Coronary artery (tissue), 2 donors: ENCODE measurements at regions not wholly inside any gene's neighbourhood (a gene's known extent, or its start where the extent isn't known, plus 50 kb on each side); places are given as distances from the start of the nearest gene placed in this dataset.

ENCODE experiments used
- DNase-seq: peaks from one replicate; pipeline ENCODE4 v3.0.0-alpha.2; 2017; ENCODE audit warnings: low spot score
- H3K27ac ChIP-seq, 2 donors: fragments of 200-600 bp; sonication (generic); one replicate each; pipeline ENCODE4 v1.5.1; 2016 to 2019
- H3K4me3 ChIP-seq: fragments of 200-600 bp; sonication (generic); 2 replicates; pipeline ENCODE4 v1.5.1; 2016; ENCODE audit warnings: mild to moderate bottlenecking, moderate library complexity
- TF ChIP-seq, protein P1 (sequence below): fragments of 200-600 bp; sonication (generic); IDR thresholded peaks from one replicate; pipeline ENCODE4 v1.5.1; 2019; ENCODE audit warnings: antibody characterized with exemption

DNA sequence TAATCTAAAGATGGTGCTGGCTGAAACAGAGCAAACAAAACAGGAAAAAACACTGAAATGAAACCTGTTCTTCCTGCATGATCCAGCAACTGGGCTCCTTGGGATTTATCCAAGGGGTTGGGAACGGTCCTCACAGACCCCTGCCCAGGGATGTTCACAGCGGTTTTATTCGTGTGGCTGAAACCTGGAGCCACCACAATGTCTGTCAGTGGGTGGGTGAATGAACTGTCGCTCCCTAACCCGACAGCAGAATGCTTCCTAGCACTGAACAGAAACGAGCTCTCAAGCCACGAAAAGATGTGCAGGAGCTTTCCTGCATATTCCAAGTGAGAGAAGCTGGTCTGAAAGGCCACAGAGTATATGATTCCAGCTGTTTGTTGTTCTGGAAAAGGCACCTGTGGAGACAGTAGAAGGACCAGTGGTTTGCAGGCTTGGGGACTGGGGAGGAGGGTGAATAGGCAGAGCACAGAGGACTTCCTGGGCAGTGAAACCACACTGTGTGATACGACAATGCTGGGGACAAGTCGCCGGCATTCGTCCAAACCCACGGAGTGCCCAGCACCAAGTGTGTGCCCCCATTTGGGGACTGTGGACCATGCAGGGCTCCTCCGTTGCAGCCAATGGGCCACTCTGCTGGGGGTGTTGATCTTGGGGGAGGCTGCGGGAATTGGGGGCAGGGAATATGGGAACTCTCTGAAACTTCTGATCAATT, 73.9 kb downstream of the TEX29 start:
- TF ChIP-seq, protein P1, sequence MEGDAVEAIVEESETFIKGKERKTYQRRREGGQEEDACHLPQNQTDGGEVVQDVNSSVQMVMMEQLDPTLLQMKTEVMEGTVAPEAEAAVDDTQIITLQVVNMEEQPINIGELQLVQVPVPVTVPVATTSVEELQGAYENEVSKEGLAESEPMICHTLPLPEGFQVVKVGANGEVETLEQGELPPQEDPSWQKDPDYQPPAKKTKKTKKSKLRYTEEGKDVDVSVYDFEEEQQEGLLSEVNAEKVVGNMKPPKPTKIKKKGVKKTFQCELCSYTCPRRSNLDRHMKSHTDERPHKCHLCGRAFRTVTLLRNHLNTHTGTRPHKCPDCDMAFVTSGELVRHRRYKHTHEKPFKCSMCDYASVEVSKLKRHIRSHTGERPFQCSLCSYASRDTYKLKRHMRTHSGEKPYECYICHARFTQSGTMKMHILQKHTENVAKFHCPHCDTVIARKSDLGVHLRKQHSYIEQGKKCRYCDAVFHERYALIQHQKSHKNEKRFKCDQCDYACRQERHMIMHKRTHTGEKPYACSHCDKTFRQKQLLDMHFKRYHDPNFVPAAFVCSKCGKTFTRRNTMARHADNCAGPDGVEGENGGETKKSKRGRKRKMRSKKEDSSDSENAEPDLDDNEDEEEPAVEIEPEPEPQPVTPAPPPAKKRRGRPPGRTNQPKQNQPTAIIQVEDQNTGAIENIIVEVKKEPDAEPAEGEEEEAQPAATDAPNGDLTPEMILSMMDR = no peak
- Histone ChIP-seq H3K27ac (no peak overlapping the region), H3K4me3 (no peak overlapping the region)
- peak; percentile 38 for DNase-seq

DNA sequence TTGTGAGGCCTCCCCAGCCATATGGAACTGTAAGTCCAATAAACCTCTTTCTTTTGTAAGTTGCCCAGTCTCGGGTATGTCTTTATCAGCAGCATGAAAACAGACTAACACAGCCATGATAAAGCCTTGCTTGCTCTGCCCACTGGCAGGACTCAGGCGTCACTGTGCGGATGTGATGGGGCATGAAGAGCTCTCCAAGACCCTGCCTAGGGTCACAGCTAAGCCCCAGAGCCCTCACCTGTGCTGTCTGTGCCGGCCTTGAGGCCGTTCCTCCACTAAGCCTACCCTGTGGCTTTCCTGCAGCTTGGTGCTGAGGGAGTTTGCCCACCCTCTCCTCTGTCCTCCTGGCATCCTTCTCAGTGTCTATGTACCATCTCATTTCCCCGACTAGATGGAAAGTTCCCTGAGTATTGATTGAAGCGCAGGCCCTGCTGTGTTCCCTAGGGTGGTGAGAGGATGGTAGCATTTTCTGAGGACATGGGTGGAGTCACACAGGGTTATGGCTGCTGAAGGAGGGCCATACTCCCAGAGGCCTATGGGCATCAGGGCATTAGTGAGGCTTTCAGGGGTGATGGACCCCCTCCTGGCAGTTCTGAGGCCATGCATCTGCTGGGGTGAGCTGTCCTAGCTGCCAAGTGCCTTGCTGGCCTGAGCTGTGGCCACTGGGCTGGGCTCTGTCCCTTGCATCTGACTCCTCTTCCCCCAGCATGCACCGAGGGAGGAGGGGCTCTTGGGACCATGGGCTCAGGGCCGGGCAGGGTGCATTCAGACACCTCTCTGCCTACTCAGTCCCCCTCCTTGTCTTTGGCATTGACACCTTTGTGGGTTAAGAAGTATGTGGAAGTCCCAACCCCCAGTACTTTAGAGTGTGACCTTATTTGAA, 75.3 kb downstream of the TEX29 start:
- Histone ChIP-seq H3K4me3 (no peak overlapping the region), H3K27ac (no peak overlapping the region)
- TF ChIP-seq, protein P1 = no peak
- peak; percentile 46 for DNase-seq

DNA sequence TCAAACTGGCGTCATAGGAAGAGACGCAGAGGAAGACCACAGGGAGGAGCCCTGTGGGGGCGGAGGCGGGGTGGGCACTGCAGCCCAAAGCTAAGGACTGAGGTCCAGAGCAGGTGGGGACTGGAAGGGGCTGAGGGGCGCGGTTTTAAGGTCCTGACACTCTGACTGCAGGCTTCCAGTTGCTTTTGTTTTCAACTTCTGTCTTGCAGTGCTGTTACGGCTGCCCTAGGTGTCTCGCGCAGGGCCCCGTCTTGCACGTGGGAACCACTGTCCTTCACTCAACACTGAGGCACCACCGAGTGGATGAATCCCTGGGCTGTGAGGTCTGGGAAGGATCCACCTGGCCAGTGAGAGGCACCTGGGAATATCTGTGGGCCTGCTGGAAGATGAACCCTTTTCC, 76.0 kb downstream of the TEX29 start:
- DNase-seq = peak; percentile 36
- TF ChIP-seq, protein P1 = no peak
- H3K27ac ChIP-seq = no peak overlapping the region

DNA sequence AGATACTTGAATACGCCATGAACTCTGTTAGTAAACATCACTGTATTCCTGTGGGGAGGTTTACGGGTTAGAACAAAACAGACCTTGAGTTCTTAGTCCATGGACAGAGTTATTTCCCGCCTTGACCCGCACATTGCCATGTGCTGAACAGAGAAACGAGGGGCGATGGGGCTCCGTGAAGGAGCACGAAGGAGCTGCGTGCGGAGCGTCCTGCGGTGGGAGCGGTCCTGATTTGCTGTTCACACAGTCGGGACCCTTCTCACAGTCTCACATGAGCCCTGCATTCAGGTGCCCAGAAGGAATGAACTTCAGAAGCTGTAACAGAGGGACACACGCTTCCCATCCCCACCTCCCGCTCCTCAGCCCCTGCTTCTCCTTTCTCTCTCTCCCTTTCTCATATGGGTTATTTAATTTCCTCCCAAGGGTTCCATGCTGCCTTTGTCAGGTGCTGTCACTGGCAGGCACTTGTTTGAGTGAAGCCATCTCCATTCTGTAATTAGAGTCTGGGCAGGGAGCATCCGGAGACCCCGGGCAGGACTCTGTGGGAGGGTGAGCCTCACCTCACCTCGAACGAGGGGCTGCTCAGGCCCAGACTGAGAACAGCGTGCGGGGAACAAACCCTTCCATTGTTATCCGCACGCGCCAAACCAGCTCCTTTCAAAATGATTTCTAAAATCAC, 76.9 kb downstream of the TEX29 start:
- Histone ChIP-seq H3K27ac (no peak overlapping the region), H3K4me3 (no peak overlapping the region)
- peak; percentile 65 for DNase-seq
- TF ChIP-seq, protein P1 = no peak

More for the DNA sequence above, 76.0 kb downstream of the TEX29 start:
- H3K4me3 ChIP-seq = no peak overlapping the region

DNA sequence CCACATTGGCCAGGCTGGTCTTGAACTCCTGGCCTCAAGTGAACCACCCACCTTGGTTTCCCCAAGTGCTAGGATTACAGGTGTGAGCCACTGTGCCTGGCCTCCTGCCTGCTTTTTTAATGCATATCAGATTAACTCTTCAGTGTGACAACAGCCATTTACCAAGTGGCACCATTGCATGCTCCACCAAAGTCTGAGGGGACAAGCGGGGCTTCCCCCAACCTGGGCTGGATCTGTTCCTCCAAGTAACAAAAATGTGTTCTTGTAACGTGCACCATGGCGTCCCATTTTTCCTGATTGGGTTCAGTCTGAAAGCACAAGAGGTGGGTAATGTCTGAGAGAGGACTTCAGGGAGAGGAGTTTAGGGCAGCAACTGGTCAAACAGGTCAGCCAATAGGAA, 77.8 kb downstream of the TEX29 start:
- DNase-seq = peak; percentile 62
- H3K27ac ChIP-seq = no peak overlapping the region
- H3K4me3 ChIP-seq = no peak overlapping the region
- TF ChIP-seq, protein P1 = no peak

DNA sequence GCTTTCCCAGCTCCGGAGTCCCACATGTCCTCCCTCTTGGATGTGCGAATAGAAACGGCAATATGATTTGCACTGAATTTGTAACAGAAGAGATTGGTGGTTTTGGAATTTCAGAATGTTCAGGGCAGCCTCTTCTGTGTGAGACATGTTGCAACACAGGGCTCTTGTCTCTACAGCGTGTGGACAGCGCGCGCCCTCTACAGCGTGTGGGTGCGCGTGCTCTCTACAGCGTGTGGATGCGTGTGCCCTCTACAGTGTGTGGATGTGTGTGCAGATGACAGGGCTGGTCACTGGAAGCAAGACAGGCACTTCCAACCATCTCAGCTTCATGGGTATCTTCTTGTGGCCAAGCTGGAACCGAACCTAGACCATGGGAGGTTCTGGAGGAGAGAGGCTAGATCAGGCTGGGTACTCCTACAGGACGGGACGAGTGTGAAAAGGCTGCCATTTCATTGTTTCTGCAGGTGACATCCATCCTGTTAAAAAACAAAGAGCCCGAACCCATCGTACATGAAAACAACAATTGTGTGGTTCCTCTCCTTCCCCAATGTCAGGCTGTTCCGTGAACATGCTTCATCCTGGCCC, 78.4 kb downstream of the TEX29 start:
- DNase-seq = no peak
- Histone ChIP-seq H3K27ac (no peak overlapping the region), H3K4me3 (no peak overlapping the region)
- TF ChIP-seq, protein P1 = no peak
